ENCODE measurements at regions not wholly inside any gene's neighbourhood (a gene's known extent, or its start where the extent isn't known, plus 50 kb on each side); places are given as distances from the start of the nearest gene placed in this dataset.

GRCh38 chr6:147023148-147023547, 181.1 kb upstream of the STXBP5 start:
- intact Hi-C loops (cut with DNase I): no loop called here
- DNase-seq: no peak
- no peak for ATAC-seq
- Histone ChIP-seq H3K36me3 (no peaks in the 10 kb centered on the region), H3K4me3 (no peak overlapping the region), H3K9me3 (no peaks in the 10 kb centered on the region), H3K27ac (no peak overlapping the region), H3K4me1 (no peaks in the 10 kb centered on the region), H3K27me3 (no peaks in the 10 kb centered on the region)
- TF ChIP-seq POLR2A (IDR thresholded peaks at IDR 0.05) (no peak), CTCF (IDR thresholded peaks at IDR 0.05) (no peak)

DNA sequence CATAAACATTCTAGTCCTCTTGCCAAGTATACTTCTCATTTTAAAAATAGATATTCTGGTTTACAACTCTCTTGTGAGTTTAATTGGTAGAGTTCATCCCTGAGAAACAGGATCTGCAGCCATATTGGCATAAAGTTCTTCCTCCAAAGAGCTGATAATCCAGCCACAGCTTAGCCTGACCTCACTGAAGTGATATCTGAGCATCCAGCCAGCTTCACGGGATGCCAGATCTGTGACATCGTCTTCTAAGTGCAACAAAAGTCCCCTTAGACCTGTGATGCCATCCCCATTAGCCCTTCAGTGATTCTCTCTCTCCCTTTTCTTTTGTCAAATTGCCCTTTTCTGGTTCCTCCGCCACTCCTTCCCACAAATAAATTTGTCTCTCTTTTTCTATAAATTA, 180.6 kb upstream of the STXBP5 start:
- no peak overlapping the region for H3K4me3 ChIP-seq
- ATAC-seq (no peak), DNase-seq (no peak)
- no peaks in the 10 kb centered on the region for H3K27me3 ChIP-seq
- WGBS (ENCODE audit: insufficient coverage, low coverage, low lambda C conversion rate, missing lambda C conversion rate): 72% methylated on average over 3 of the region's 3 CpGs
- H3K4me1 ChIP-seq: no peaks in the 10 kb centered on the region
- TF ChIP-seq CTCF (IDR thresholded peaks at IDR 0.05): no peak
- no peak for TF ChIP-seq POLR2A (IDR thresholded peaks at IDR 0.05)
- intact Hi-C loops (cut with DNase I): no loop called here
- no peaks in the 10 kb centered on the region for H3K9me3 ChIP-seq
- no peak overlapping the region for H3K27ac ChIP-seq
- no peaks in the 10 kb centered on the region for H3K36me3 ChIP-seq

DNA sequence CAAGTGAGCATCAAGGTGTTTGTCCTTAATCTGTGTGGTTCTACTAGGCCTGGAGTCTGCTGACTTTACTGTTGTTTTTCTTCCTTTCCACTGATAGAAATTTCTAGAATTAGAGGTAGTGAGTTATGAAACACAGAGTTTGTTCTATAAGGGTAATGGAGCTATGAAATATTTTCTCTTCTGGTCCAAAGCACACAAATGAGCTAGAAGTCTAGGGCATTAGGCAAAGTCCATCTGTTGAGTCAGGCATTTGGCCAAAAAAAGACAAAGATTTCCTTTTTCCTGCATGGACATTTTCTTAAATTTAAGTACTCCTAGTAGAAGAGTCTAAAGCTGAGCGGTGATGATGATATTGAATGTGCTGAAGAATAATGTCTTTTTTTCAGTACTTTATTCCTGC, 174.3 kb upstream of the STXBP5 start:
- peak in 3 of 4 donors; percentile 30 to 85 (median 58) for ATAC-seq
- 83% methylated on average over 1 of the region's 1 CpG for WGBS (ENCODE audit: insufficient coverage, low coverage, low lambda C conversion rate, missing lambda C conversion rate)
- intact Hi-C loops (cut with DNase I): no loop called here

GRCh38 chr6:147033267-147033666, 170.9 kb upstream of the STXBP5 start:
- Histone ChIP-seq H3K4me1 (no peaks in the 10 kb centered on the region), H3K27ac (no peak overlapping the region), H3K36me3 (no peaks in the 10 kb centered on the region), H3K27me3 (no peaks in the 10 kb centered on the region), H3K9me3 (no peaks in the 10 kb centered on the region), H3K4me3 (no peak overlapping the region)
- TF ChIP-seq CTCF (IDR thresholded peaks at IDR 0.05) (no peak), POLR2A (IDR thresholded peaks at IDR 0.05) (no peak)
- ATAC-seq: no peak
- intact Hi-C loops (cut with DNase I): no loop called here
- DNase-seq: no peak
- WGBS (ENCODE audit: insufficient coverage, low coverage, low lambda C conversion rate, missing lambda C conversion rate): 60% methylated on average over 2 of the region's 2 CpGs

More for the DNA sequence above, 174.3 kb upstream of the STXBP5 start:
- Histone ChIP-seq H3K4me3 (no peak overlapping the region), H3K4me1 (no peaks in the 10 kb centered on the region), H3K36me3 (no peaks in the 10 kb centered on the region), H3K27me3 (no peaks in the 10 kb centered on the region), H3K9me3 (no peaks in the 10 kb centered on the region), H3K27ac (no peak overlapping the region)
- TF ChIP-seq POLR2A (IDR thresholded peaks at IDR 0.05) (no peak), CTCF (IDR thresholded peaks at IDR 0.05) (no peak)
- no peak for DNase-seq

GRCh38 chr6:147035886-147036285, 168.3 kb upstream of the STXBP5 start:
- no peak for ATAC-seq
- WGBS (ENCODE audit: insufficient coverage, low coverage, low lambda C conversion rate, missing lambda C conversion rate): 74% methylated on average over 2 of the region's 2 CpGs
- no peaks in the 10 kb centered on the region for H3K36me3 ChIP-seq

More at GRCh38 chr6:147035886-147036285, 168.3 kb upstream of the STXBP5 start:
- no peaks in the 10 kb centered on the region for H3K27me3 ChIP-seq
- no peak overlapping the region for H3K4me3 ChIP-seq
- H3K4me1 ChIP-seq: no peaks in the 10 kb centered on the region
- TF ChIP-seq CTCF (IDR thresholded peaks at IDR 0.05) (no peak), POLR2A (IDR thresholded peaks at IDR 0.05) (no peak)
- intact Hi-C loops (cut with DNase I): no loop called here
- no peaks in the 10 kb centered on the region for H3K9me3 ChIP-seq
- DNase-seq: no peak
- no peak overlapping the region for H3K27ac ChIP-seq
